Activated B cell treated with CpG ODN at 0.5 μM for 24 hours (primary cell): ENCODE measurements at regions not wholly inside any gene's neighbourhood (a gene's known extent, or its start where the extent isn't known, plus 50 kb on each side); places are given as distances from the start of the nearest gene placed in this dataset.

ENCODE experiments used
- ATAC-seq: fragments of 200-7000 bp; cut with Tn5 transposase; one replicate; pipeline ENCODE4 v1.10.0; 2021; ENCODE audit warnings: low read depth, mild to moderate bottlenecking, moderate library complexity
- CTCF ChIA-PET: fragments of 350-600 bp; sonication (Branson Sonifier 250); formaldehyde crosslinking; loops from one replicate; lab custom pipeline; 2021; ENCODE audit warnings: antibody characterized with exemption; lab: Charles Lee
- POLR2A ChIA-PET: fragments of 350-600 bp; sonication (Branson Sonifier 250); formaldehyde crosslinking; loops from one replicate; lab custom pipeline; 2021; ENCODE audit warnings: antibody characterized with exemption; lab: Charles Lee
- DNase-seq: peaks from one replicate; pipeline ENCODE4 v3.0.0; 2022
- H3K27ac Mint-ChIP-seq: one replicate; pipeline ENCODE4 v1.8.0; 2020; ENCODE audit warnings: mixed read lengths
- H3K27me3 Mint-ChIP-seq: one replicate; pipeline ENCODE4 v1.8.0; 2021; ENCODE audit warnings: mixed read lengths
- H3K36me3 Mint-ChIP-seq: one replicate; pipeline ENCODE4 v1.8.0; 2021; ENCODE audit warnings: low read depth, mixed read lengths
- H3K4me1 Mint-ChIP-seq: one replicate; pipeline ENCODE4 v1.8.0; 2021; ENCODE audit warnings: mixed read lengths
- H3K4me3 Mint-ChIP-seq: one replicate; pipeline ENCODE4 v1.8.0; 2020; ENCODE audit warnings: mild to moderate bottlenecking, mixed read lengths
- H3K9me3 Mint-ChIP-seq: one replicate; pipeline ENCODE4 v1.8.0; 2020; ENCODE audit warnings: mixed read lengths
- intact Hi-C: fragments of 100-400 bp; cut with micrococcal nuclease; formaldehyde crosslinking; loops from one replicate; pipeline ENCODE4 v1.15.1; 2024
- TF ChIP-seq, protein P1 (sequence below): fragments of 200-600 bp; IDR thresholded peaks from one replicate; pipeline ENCODE4 v1.8.0; 2022; ENCODE audit warnings: antibody characterized with exemption, mild to moderate bottlenecking

GRCh38 chr22:26851125-26851524 is 193.7 kb downstream of the MIAT start:
- Mint-ChIP-seq H3K27ac (no peak overlapping the region), H3K4me3 (no peak overlapping the region), H3K4me1 (peaks cover 2% of the 10 kb centered on the region), H3K27me3 (no peaks in the 10 kb centered on the region), H3K36me3 (no peaks in the 10 kb centered on the region), H3K9me3 (no peaks in the 10 kb centered on the region)
- DNase-seq = no peak
- ATAC-seq = no peak
- intact Hi-C loops = no loop called here
- CTCF ChIA-PET = no interaction called here
- TF ChIP-seq, protein P1, sequence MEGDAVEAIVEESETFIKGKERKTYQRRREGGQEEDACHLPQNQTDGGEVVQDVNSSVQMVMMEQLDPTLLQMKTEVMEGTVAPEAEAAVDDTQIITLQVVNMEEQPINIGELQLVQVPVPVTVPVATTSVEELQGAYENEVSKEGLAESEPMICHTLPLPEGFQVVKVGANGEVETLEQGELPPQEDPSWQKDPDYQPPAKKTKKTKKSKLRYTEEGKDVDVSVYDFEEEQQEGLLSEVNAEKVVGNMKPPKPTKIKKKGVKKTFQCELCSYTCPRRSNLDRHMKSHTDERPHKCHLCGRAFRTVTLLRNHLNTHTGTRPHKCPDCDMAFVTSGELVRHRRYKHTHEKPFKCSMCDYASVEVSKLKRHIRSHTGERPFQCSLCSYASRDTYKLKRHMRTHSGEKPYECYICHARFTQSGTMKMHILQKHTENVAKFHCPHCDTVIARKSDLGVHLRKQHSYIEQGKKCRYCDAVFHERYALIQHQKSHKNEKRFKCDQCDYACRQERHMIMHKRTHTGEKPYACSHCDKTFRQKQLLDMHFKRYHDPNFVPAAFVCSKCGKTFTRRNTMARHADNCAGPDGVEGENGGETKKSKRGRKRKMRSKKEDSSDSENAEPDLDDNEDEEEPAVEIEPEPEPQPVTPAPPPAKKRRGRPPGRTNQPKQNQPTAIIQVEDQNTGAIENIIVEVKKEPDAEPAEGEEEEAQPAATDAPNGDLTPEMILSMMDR = no peak
- POLR2A ChIA-PET = no interaction called here

DNA sequence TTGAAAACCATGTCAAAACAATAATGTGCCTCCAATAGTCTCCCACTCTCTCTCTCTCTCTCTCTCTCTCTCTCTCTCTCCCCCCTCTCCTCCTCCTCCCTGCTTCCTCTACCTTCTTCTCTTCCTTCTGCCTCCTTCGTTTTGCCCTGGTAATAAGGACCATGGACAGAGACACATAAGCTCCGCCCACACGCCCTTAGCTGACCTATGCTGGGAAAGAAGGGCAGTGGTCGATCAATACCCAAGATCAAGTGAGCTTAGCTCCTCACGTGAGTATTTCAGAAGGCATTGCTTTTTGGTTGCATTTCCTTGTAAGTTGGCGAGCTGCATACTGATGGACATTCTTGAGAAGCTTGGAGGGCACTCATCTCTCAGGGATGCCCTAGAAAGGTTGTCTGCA is 194.8 kb downstream of the MIAT start:
- ATAC-seq (no peak), DNase-seq (no peak)
- intact Hi-C loops = no loop called here
- TF ChIP-seq, protein P1 = no peak
- no peaks in the 10 kb centered on the region for H3K4me1 Mint-ChIP-seq
- no peaks in the 10 kb centered on the region for H3K9me3 Mint-ChIP-seq
- POLR2A ChIA-PET = no interaction called here
- no peak overlapping the region for H3K4me3 Mint-ChIP-seq
- no peak overlapping the region for H3K27ac Mint-ChIP-seq
- CTCF ChIA-PET = no interaction called here
- no peaks in the 10 kb centered on the region for H3K36me3 Mint-ChIP-seq
- no peaks in the 10 kb centered on the region for H3K27me3 Mint-ChIP-seq

GRCh38 chr22:26853071-26853470 is 195.7 kb downstream of the MIAT start:
- POLR2A ChIA-PET = no interaction called here
- TF ChIP-seq, protein P1 = no peak
- Mint-ChIP-seq H3K27me3 (no peaks in the 10 kb centered on the region), H3K27ac (no peak overlapping the region), H3K36me3 (no peaks in the 10 kb centered on the region), H3K4me3 (no peak overlapping the region), H3K9me3 (no peaks in the 10 kb centered on the region), H3K4me1 (no peaks in the 10 kb centered on the region)
- DNase-seq = no peak
- intact Hi-C loops = no loop called here
- CTCF ChIA-PET = no interaction called here
- no peak for ATAC-seq

DNA sequence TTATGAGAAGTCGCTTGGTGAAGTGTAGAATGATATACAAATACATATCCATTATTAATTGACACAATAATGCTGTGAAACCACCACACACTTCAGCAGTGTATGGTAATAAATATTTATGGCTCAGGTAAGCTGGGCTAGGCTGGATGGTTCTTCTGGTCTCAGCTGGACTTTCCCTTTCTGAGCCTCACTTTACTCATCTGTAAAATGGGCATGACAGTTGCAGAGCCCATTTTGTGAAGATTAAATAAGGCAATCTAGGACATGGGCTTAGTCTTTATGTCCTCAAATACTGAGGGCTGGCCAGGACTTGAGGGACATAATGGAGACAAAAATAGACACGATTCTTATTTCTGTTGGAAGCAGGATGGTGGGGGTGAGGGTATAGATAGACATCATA is 196.1 kb downstream of the MIAT start:
- Mint-ChIP-seq H3K27me3 (no peaks in the 10 kb centered on the region), H3K4me1 (no peaks in the 10 kb centered on the region), H3K4me3 (no peak overlapping the region), H3K27ac (no peak overlapping the region), H3K9me3 (no peaks in the 10 kb centered on the region), H3K36me3 (no peaks in the 10 kb centered on the region)
- TF ChIP-seq, protein P1 = no peak
- intact Hi-C loops = no loop called here
- POLR2A ChIA-PET = no interaction called here
- ATAC-seq (no peak), DNase-seq (no peak)
- CTCF ChIA-PET = no interaction called here

- Mint-ChIP-seq H3K36me3 (no peaks in the 10 kb centered on the region), H3K9me3 (peaks cover 4% of the 10 kb centered on the region), H3K4me3 (no peak overlapping the region), H3K4me1 (no peaks in the 10 kb centered on the region), H3K27me3 (no peaks in the 10 kb centered on the region), H3K27ac (no peak overlapping the region)
- POLR2A ChIA-PET = no interaction called here
- ATAC-seq (no peak), DNase-seq (no peak)
- intact Hi-C loops = no loop called here
- TF ChIP-seq, protein P1 = no peak
- CTCF ChIA-PET = no interaction called here
Observed at GRCh38 chr22:26857169-26857568, 199.8 kb downstream of the MIAT start.
